Endothelial cell of umbilical vein (primary cell): ENCODE measurements at regions not wholly inside any gene's neighbourhood (a gene's known extent, or its start where the extent isn't known, plus 50 kb on each side); places are given as distances from the start of the nearest gene placed in this dataset.

Experiments used
- BruUV-seq: library from RNA; stranded (reverse); fragments of 400-500 nt; replicated peaks from 2 replicates; lab custom pipeline; 2021; lab: Mats Ljungman, UMichigan
- CTCF ChIA-PET: fragments of 300-600, 350-600 bp; sonication (Branson Sonifier 250); formaldehyde crosslinking; loops from one replicate; lab custom pipeline; 2021; ENCODE audit warnings: antibody characterized with exemption, inconsistent platforms; lab: Charles Lee
- POLR2A ChIA-PET: fragments of 300-600, 350-600 bp; sonication (Branson Sonifier 250); formaldehyde crosslinking; loops from one replicate; lab custom pipeline; 2021; ENCODE audit warnings: antibody characterized with exemption, inconsistent platforms; lab: Charles Lee
- DNase-seq: peaks from one replicate; pipeline ENCODE4 v3.0.0-alpha.2; 2011; ENCODE audit warnings: low read depth, low spot score
- FAIRE-seq: peaks from 2 replicates; lab custom pipeline; 2011; peaks lifted over from hg19 to GRCh38; lab: Jason Lieb, UNC
- H2AFZ ChIP-seq: 2 replicates; pipeline ENCODE4 v1.6.0; 2012; ENCODE audit warnings: low read depth, low read length, control low read depth, inconsistent platforms
- H3K27ac ChIP-seq: 2 replicates; pipeline ENCODE4 v1.5.1; 2011; ENCODE audit warnings: low read depth, mild to moderate bottlenecking, control low read depth, low read length, moderate library complexity; ENCODE audit not compliant: insufficient read depth
- H3K27me3 ChIP-seq, 2 experiments: 2 replicates each; pipeline versions ENCODE4 v1.6.0 to v1.6.1; 2011; ENCODE audit warnings: low read length in 2 of 2, mixed read lengths in 1 of 2; ENCODE audit not compliant: control insufficient read depth in 2 of 2, insufficient read depth in 2 of 2
- H3K36me3 ChIP-seq, 2 experiments: 2 replicates in 1 of 2; 3 replicates in 1 of 2; pipeline ENCODE4 v1.5.1; 2011; ENCODE audit warnings: low read length in 2 of 2, mild to moderate bottlenecking in 1 of 2, moderate library complexity in 1 of 2; ENCODE audit not compliant: control insufficient read depth in 2 of 2, insufficient read depth in 2 of 2; ENCODE audit errors: extremely low read depth in 1 of 2
- H3K4me1 ChIP-seq: 3 replicates; pipeline ENCODE4 v1.5.1; 2011; ENCODE audit warnings: mild to moderate bottlenecking, low read length; ENCODE audit not compliant: control insufficient read depth, insufficient read depth; ENCODE audit errors: extremely low read depth
- H3K4me2 ChIP-seq: 2 replicates; pipeline ENCODE4 v1.6.1; 2011; ENCODE audit warnings: low read length, control low read depth, mixed read lengths; ENCODE audit not compliant: insufficient read depth
- H3K4me3 ChIP-seq, 3 experiments: fragments of 200-600 bp in 1 of 3; sonication (generic), shearing (Covaris generic) in 1 of 3; replicated peaks in 1 of 3; 2 replicates each; pipeline ENCODE4 v1.5.1; 2011 to 2016; ENCODE audit warnings: control low read depth in 3 of 3, low read length in 3 of 3, mild to moderate bottlenecking in 2 of 3, inconsistent platforms in 1 of 3, low read depth in 1 of 3, moderate library complexity in 1 of 3; ENCODE audit not compliant: insufficient read depth in 1 of 3
- H3K79me2 ChIP-seq: 2 replicates; pipeline ENCODE4 v1.6.0; 2012; ENCODE audit warnings: low read length, inconsistent platforms; ENCODE audit not compliant: control insufficient read depth, insufficient read depth
- H3K9ac ChIP-seq: replicated peaks from 2 replicates; pipeline ENCODE3; 2011; ENCODE audit warnings: low read length, control low read depth; ENCODE audit not compliant: insufficient read depth; ENCODE audit errors: extremely low read depth
- H3K9me1 ChIP-seq: replicated peaks from 3 replicates; pipeline ENCODE4 v1.6.0; 2011; ENCODE audit warnings: mild to moderate bottlenecking, low read length; ENCODE audit not compliant: control insufficient read depth, insufficient read depth; ENCODE audit errors: extremely low read depth
- H3K9me3 ChIP-seq: replicated peaks from 2 replicates; pipeline ENCODE4 v1.5.1; 2012; ENCODE audit warnings: low read length, inconsistent platforms; ENCODE audit not compliant: control insufficient read depth, insufficient read depth
- H4K20me1 ChIP-seq: replicated peaks from 2 replicates; pipeline ENCODE3; 2011; ENCODE audit warnings: mild to moderate bottlenecking, low read length; ENCODE audit not compliant: control insufficient read depth, insufficient read depth; ENCODE audit errors: extremely low read depth
- EZH2 ChIP-seq: IDR thresholded peaks from 2 replicates; pipeline ENCODE4 v1.6.1; 2012; ENCODE audit warnings: borderline replicate concordance, low read depth, mild to moderate bottlenecking, moderate library complexity, low read length, inconsistent platforms; ENCODE audit not compliant: severe bottlenecking
- FOS ChIP-seq: IDR thresholded peaks from 2 replicates; pipeline ENCODE4 v1.6.1; 2011; ENCODE audit warnings: mild to moderate bottlenecking, low read length, moderate library complexity, borderline replicate concordance; ENCODE audit not compliant: insufficient read depth
- GATA2 ChIP-seq: IDR thresholded peaks from 2 replicates; pipeline ENCODE4 v1.7.0; 2011; ENCODE audit warnings: low read depth, mild to moderate bottlenecking, moderate library complexity, mixed read lengths, low read length; ENCODE audit not compliant: insufficient read length, insufficient read depth
- JUN ChIP-seq: IDR thresholded peaks from 2 replicates; pipeline ENCODE4 v1.6.1; 2011; ENCODE audit warnings: borderline replicate concordance, low read depth; ENCODE audit not compliant: insufficient read length, insufficient read depth
- MAX ChIP-seq: IDR thresholded peaks from 2 replicates; pipeline ENCODE4 v1.6.1; 2011; ENCODE audit not compliant: insufficient read depth, insufficient read length
- MYC ChIP-seq: IDR thresholded peaks from one replicate; pipeline ENCODE4 v1.6.1; 2011; ENCODE audit warnings: mild to moderate bottlenecking, low read depth, low read length
- POLR2A ChIP-seq: IDR thresholded peaks from 2 replicates; pipeline ENCODE4 v1.6.1; 2012; ENCODE audit warnings: low read depth, mild to moderate bottlenecking, control low read depth, low read length
- POLR2AphosphoS5 ChIP-seq: IDR thresholded peaks from 2 replicates; pipeline ENCODE4 v1.6.1; 2012; ENCODE audit warnings: low read depth, mild to moderate bottlenecking, control low read depth, low read length, moderate library complexity; ENCODE audit not compliant: insufficient read depth
- dilution Hi-C: fragments of 300-500 bp; cut with MboI; formaldehyde crosslinking; loops from one replicate; pipeline ENCODE4 v1.15.0; 2019; ENCODE audit warnings: low sequenced_read_pairs; ENCODE audit not compliant: extremely low pct_ligation_motif_present
- intact Hi-C: fragments of 100-400 bp; cut with micrococcal nuclease; formaldehyde crosslinking; loops from one replicate; pipeline ENCODE4 v1.10.0; 2022
- TF ChIP-seq, protein P1 (sequence below), 2 donors: IDR thresholded peaks; 1 replicate in 1 of 2; 2 replicates in 1 of 2; pipeline ENCODE4 v1.5.1; 2011; ENCODE audit warnings: low read length in 2 of 2, mild to moderate bottlenecking in 2 of 2, moderate library complexity in 2 of 2, control low read depth in 1 of 2, inconsistent platforms in 1 of 2, low read depth in 1 of 2; ENCODE audit not compliant: insufficient read depth in 1 of 2; ENCODE audit errors: extremely low read depth in 1 of 2

DNA sequence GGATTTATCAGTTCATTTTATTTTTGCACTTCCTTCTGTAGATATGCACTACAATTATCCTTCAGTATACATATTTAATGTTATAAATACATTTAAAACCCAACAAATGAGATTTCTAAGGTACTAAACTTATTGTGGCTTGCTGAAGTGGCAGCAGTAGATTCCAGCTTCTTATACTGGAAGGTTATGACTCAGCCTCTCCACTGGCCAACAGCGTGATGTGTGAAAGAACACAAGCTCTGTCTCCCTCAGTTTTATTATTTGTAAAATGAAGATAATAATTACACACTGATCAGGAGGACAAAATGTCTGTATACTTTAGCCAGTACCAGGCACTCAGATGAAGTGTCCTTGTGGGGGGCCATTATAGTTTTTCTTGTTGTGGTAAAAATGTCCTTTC is 1147.1 kb downstream of the CNTNAP5 start:
- ChIA-PET POLR2A (no interaction called here), CTCF (no interaction called here)
- Histone ChIP-seq H2AFZ (no peak overlapping the region), H3K9me3 (peaks cover 9% of the 10 kb centered on the region), H3K4me2 (no peak overlapping the region), H3K27ac (no peak overlapping the region), H3K36me3 (no peaks in the 10 kb centered on the region), H4K20me1 (no peaks in the 10 kb centered on the region), H3K27me3 (no peaks in the 10 kb centered on the region), H3K4me1 (no peaks in the 10 kb centered on the region), H3K4me3 (no peak overlapping the region), H3K79me2 (no peaks in the 10 kb centered on the region), H3K9me1 (no peaks in the 10 kb centered on the region), H3K9ac (no peak overlapping the region)
- BruUV-seq: no TSS peak
- intact Hi-C loops (no loop called here), dilution Hi-C loops (no loop called here)
- no peak for DNase-seq
- FAIRE-seq: no peak
- TF ChIP-seq POLR2A: no peak
- TF ChIP-seq MAX: no peak
- TF ChIP-seq POLR2AphosphoS5: no peak
- no peak for TF ChIP-seq MYC
- TF ChIP-seq JUN: no peak
- no peak for TF ChIP-seq EZH2
- no peak for TF ChIP-seq GATA2
- TF ChIP-seq FOS: no peak
- TF ChIP-seq, protein P1, sequence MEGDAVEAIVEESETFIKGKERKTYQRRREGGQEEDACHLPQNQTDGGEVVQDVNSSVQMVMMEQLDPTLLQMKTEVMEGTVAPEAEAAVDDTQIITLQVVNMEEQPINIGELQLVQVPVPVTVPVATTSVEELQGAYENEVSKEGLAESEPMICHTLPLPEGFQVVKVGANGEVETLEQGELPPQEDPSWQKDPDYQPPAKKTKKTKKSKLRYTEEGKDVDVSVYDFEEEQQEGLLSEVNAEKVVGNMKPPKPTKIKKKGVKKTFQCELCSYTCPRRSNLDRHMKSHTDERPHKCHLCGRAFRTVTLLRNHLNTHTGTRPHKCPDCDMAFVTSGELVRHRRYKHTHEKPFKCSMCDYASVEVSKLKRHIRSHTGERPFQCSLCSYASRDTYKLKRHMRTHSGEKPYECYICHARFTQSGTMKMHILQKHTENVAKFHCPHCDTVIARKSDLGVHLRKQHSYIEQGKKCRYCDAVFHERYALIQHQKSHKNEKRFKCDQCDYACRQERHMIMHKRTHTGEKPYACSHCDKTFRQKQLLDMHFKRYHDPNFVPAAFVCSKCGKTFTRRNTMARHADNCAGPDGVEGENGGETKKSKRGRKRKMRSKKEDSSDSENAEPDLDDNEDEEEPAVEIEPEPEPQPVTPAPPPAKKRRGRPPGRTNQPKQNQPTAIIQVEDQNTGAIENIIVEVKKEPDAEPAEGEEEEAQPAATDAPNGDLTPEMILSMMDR (IDR thresholded peaks at IDR 0.05; ENCODE audit: extremely low read depth in 1 of 2, insufficient read depth in 1 of 2, low read depth in 1 of 2, low read length in 2 of 2): no peak
